ENCODE measurements at regions not wholly inside any gene's neighbourhood (a gene's known extent, or its start where the extent isn't known, plus 50 kb on each side); places are given as distances from the start of the nearest gene placed in this dataset.

DNA sequence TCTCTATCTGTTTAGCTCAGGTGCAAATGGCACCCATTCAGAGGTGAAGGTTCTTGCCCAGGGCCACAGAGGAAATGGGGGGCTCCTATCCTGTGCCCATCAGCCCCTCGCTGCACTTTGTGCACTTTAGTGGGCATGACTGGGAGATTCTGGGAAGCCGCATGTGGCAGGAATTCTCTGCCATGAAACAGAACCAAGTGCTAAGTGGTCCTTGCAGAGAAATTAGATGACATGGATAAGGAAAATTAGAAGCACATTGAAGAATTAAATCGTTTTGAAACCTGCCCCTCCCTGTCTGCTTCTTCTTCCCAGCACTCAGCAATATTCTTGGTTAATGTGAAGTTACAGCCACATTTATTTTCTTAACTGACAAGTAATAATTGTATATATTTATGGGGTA lies 185.2 kb upstream of the RTL1 start:
- TF ChIP-seq EZH2 (IDR thresholded peaks at IDR 0.05; ENCODE audit: low read depth, unreplicated experiment): no peak
- TF ChIP-seq, protein P1, sequence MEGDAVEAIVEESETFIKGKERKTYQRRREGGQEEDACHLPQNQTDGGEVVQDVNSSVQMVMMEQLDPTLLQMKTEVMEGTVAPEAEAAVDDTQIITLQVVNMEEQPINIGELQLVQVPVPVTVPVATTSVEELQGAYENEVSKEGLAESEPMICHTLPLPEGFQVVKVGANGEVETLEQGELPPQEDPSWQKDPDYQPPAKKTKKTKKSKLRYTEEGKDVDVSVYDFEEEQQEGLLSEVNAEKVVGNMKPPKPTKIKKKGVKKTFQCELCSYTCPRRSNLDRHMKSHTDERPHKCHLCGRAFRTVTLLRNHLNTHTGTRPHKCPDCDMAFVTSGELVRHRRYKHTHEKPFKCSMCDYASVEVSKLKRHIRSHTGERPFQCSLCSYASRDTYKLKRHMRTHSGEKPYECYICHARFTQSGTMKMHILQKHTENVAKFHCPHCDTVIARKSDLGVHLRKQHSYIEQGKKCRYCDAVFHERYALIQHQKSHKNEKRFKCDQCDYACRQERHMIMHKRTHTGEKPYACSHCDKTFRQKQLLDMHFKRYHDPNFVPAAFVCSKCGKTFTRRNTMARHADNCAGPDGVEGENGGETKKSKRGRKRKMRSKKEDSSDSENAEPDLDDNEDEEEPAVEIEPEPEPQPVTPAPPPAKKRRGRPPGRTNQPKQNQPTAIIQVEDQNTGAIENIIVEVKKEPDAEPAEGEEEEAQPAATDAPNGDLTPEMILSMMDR (conservative IDR thresholded peaks at IDR 0.05; ENCODE audit: low read depth in 2 of 2): no peak
- no peak for TF ChIP-seq POLR2AphosphoS5 (IDR thresholded peaks at IDR 0.05; ENCODE audit: low read depth)
- no peak for TF ChIP-seq EZH2phosphoT487 (IDR thresholded peaks at IDR 0.05; ENCODE audit: unreplicated experiment)
